ENCODE measurements at regions not wholly inside any gene's neighbourhood (a gene's known extent, or its start where the extent isn't known, plus 50 kb on each side); places are given as distances from the start of the nearest gene placed in this dataset.
A peak's percentile ranks its signal among the peaks of the same experiment; 100 is the strongest.

DNA sequence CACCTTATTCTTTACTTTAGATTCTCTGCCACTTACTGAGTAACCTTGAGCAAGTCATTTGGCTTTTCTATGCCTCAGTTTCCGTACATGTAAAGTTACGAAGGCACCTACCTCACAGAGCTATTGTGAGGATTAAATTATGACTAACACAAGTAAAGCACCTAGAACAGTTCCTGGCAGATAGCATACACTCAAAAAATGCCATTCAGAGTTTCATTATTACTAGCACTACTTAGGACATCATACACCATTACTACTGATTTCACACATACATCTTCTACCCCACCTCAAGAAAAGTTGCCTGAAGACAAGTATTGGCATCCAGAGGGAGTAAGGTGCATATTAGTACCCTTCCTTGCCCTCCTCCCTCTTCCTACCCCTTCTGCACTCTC lies 107.8 kb downstream of the OGFRL1 start:
- no peak for DNase-seq
- peaks cover 52 to 68% of the 10 kb centered on the region in 2 donors for H3K4me1 ChIP-seq
- H3K27ac ChIP-seq, result peak overlapping the region in 1 of 3 donors; percentile 61
- intact Hi-C loops (cut with DNase I), result no loop called here
- H3K27me3 ChIP-seq, result no peaks in the 10 kb centered on the region
- no peaks in the 10 kb centered on the region for H3K9me3 ChIP-seq
- 96 to 98% methylated on average over 2 of the region's 2 CpGs for WGBS, 2 donors
- TF ChIP-seq, protein P1, sequence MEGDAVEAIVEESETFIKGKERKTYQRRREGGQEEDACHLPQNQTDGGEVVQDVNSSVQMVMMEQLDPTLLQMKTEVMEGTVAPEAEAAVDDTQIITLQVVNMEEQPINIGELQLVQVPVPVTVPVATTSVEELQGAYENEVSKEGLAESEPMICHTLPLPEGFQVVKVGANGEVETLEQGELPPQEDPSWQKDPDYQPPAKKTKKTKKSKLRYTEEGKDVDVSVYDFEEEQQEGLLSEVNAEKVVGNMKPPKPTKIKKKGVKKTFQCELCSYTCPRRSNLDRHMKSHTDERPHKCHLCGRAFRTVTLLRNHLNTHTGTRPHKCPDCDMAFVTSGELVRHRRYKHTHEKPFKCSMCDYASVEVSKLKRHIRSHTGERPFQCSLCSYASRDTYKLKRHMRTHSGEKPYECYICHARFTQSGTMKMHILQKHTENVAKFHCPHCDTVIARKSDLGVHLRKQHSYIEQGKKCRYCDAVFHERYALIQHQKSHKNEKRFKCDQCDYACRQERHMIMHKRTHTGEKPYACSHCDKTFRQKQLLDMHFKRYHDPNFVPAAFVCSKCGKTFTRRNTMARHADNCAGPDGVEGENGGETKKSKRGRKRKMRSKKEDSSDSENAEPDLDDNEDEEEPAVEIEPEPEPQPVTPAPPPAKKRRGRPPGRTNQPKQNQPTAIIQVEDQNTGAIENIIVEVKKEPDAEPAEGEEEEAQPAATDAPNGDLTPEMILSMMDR (IDR thresholded peaks at IDR 0.05), result no peak
- TF ChIP-seq POLR2A (IDR thresholded peaks at IDR 0.05), result no peak
- no peaks in the 10 kb centered on the region for H3K36me3 ChIP-seq
- H3K4me3 ChIP-seq (replicated peaks in 1 of 3), result no peak overlapping the region

DNA sequence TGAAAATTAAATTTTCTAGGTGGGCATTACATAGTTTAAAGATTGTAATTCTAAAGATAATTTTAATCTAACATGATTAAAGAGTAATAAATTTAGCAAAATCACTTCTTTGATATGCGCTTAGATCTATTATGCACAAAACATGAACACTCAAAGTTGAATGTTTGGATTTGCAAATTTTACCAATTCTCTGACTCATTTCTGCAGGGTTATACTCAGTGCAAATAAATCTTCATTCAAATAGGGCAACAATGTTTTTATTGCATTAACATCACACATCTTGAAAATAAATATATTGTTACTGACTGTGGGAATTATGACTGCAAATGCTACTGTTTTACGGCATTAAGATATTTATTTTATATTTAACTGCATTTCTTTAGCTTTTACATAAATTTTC lies 110.7 kb downstream of the OGFRL1 start:
- intact Hi-C loops (cut with DNase I), result no loop called here
- Histone ChIP-seq H3K27ac (no peak overlapping the region), H3K27me3 (no peaks in the 10 kb centered on the region), H3K4me3 (replicated peaks in 1 of 3) (no peak overlapping the region), H3K36me3 (no peaks in the 10 kb centered on the region), H3K4me1 (peaks cover 43 to 50% of the 10 kb centered on the region in 2 donors), H3K9me3 (no peaks in the 10 kb centered on the region)
- TF ChIP-seq POLR2A (IDR thresholded peaks at IDR 0.05), result no peak
- TF ChIP-seq, protein P1 (IDR thresholded peaks at IDR 0.05), result no peak
- 76 to 96% methylated on average over 2 of the region's 2 CpGs for WGBS, 2 donors
- DNase-seq, result no peak

- Histone ChIP-seq H3K27me3 (no peaks in the 10 kb centered on the region), H3K4me1 (peaks cover 37 to 46% of the 10 kb centered on the region in 2 donors), H3K27ac (peak overlapping the region in 2 of 3 donors; percentile 21 to 34), H3K4me3 (replicated peaks in 1 of 3) (no peak overlapping the region), H3K9me3 (no peaks in the 10 kb centered on the region), H3K36me3 (no peaks in the 10 kb centered on the region)
- intact Hi-C loops (cut with DNase I), result no loop called here
- no peak for DNase-seq
- TF ChIP-seq POLR2A (IDR thresholded peaks at IDR 0.05), result no peak
- TF ChIP-seq, protein P1 (IDR thresholded peaks at IDR 0.05), result no peak
Observed at GRCh38 chr6:71400852-71401251, 112.2 kb downstream of the OGFRL1 start.

- DNase-seq, result no peak
- no peaks in the 10 kb centered on the region for H3K27me3 ChIP-seq
- H3K4me3 ChIP-seq (replicated peaks in 1 of 3), result no peak overlapping the region
- no peaks in the 10 kb centered on the region for H3K36me3 ChIP-seq
- H3K9me3 ChIP-seq, result no peaks in the 10 kb centered on the region
- peaks cover 37 to 48% of the 10 kb centered on the region in 2 donors for H3K4me1 ChIP-seq
- WGBS, 2 donors, result 60 to 66% methylated on average over 3 of the region's 3 CpGs
- TF ChIP-seq POLR2A (IDR thresholded peaks at IDR 0.05), result no peak
- TF ChIP-seq, protein P1 (IDR thresholded peaks at IDR 0.05), result no peak
- peak overlapping the region in 2 of 3 donors; percentile 92 to 97 for H3K27ac ChIP-seq
- intact Hi-C loops (cut with DNase I), result no loop called here
Observed at GRCh38 chr6:71402096-71402495, 113.5 kb downstream of the OGFRL1 start.

GRCh38 chr6:71403422-71404134 lies 115.0 kb downstream of the OGFRL1 start:
- Histone ChIP-seq H3K4me1 (peaks cover 44 to 54% of the 10 kb centered on the region in 2 donors), H3K27ac (peak overlapping the region; percentile 92 to 97 (median 96)), H3K4me3 (replicated peaks in 1 of 3) (peak overlapping the region in 2 of 3 donors; percentile 14 to 19), H3K27me3 (no peaks in the 10 kb centered on the region), H3K36me3 (no peaks in the 10 kb centered on the region), H3K9me3 (no peaks in the 10 kb centered on the region)
- no peak for TF ChIP-seq POLR2A (IDR thresholded peaks at IDR 0.05)
- TF ChIP-seq, protein P1 (IDR thresholded peaks at IDR 0.05), result no peak
- intact Hi-C loops (cut with DNase I), result no loop called here
- WGBS, 2 donors, result 30 to 31% methylated on average over 9 of the region's 9 CpGs
- DNase-seq, result no peak

Data from thyroid gland (tissue), 4 donors.